ENCODE measurements at regions not wholly inside any gene's neighbourhood (a gene's known extent, or its start where the extent isn't known, plus 50 kb on each side); places are given as distances from the start of the nearest gene placed in this dataset.

DNA sequence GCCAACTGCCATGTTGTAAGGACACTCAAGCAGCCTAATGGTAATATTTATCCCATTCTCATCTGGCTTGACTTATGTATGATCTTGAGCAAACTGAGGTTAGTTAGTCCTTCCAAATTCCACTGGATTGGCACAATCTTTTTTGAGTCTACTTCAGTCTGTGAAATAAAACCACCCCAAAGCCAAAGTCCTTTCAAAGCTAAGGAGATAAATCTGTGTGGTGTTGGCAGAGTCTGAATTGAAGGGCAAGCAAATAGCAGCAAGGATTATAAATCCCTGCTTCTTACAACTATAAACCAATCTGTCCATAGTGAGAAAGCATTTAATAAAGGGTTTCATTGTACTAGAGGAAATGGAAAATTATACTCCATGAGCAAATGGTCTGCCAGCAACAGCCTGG is 233.9 kb upstream of the GLRA2 start:
- TF ChIP-seq, protein P1, sequence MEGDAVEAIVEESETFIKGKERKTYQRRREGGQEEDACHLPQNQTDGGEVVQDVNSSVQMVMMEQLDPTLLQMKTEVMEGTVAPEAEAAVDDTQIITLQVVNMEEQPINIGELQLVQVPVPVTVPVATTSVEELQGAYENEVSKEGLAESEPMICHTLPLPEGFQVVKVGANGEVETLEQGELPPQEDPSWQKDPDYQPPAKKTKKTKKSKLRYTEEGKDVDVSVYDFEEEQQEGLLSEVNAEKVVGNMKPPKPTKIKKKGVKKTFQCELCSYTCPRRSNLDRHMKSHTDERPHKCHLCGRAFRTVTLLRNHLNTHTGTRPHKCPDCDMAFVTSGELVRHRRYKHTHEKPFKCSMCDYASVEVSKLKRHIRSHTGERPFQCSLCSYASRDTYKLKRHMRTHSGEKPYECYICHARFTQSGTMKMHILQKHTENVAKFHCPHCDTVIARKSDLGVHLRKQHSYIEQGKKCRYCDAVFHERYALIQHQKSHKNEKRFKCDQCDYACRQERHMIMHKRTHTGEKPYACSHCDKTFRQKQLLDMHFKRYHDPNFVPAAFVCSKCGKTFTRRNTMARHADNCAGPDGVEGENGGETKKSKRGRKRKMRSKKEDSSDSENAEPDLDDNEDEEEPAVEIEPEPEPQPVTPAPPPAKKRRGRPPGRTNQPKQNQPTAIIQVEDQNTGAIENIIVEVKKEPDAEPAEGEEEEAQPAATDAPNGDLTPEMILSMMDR (IDR thresholded peaks at IDR 0.05): no peak
- TF ChIP-seq POLR2A (IDR thresholded peaks at IDR 0.05): no peak

Data from esophagus squamous epithelium (tissue), 4 donors.